Ovary (tissue), 7 donors: ENCODE measurements at regions not wholly inside any gene's neighbourhood (a gene's known extent, or its start where the extent isn't known, plus 50 kb on each side); places are given as distances from the start of the nearest gene placed in this dataset.

Source experiments
- DNase-seq, 5 donors: peaks; one replicate each; pipeline ENCODE4 v3.0.0-alpha.2; 2019 to 2020
- H3K27ac ChIP-seq, 2 donors: fragments of 200-600 bp; one replicate each; pipeline versions ENCODE4 v1.5.1 to v1.8.0; 2019 to 2022
- H3K27me3 ChIP-seq: fragments of 200-600 bp; one replicate; pipeline ENCODE4 v1.8.0; 2022
- H3K36me3 ChIP-seq: fragments of 200-600 bp; sonication (generic); one replicate; pipeline ENCODE4 v1.5.1; 2019
- H3K4me1 ChIP-seq: one replicate; pipeline ENCODE4 v1.8.1; 2013; ENCODE audit warnings: mild to moderate bottlenecking, moderate library complexity; ENCODE audit not compliant: insufficient read depth
- H3K4me3 ChIP-seq: fragments of 200-600 bp; sonication (generic); one replicate; pipeline ENCODE4 v1.5.1; 2017
- H3K9me3 ChIP-seq, 2 donors: fragments of 200-600 bp in 1 of 2; sonication (generic) in 1 of 2; one replicate each; pipeline versions ENCODE4 v1.5.1 to v1.8.1; 2013 to 2019; ENCODE audit warnings: mild to moderate bottlenecking in 1 of 2, moderate library complexity in 1 of 2
- CTCF ChIP-seq, 3 donors: fragments of 450-650 bp in 2 of 3; fragments of 200-600 bp in 1 of 3; IDR thresholded peaks; one replicate each; pipeline versions ENCODE4 v1.5.1 to v1.8.0; 2016 to 2022; ENCODE audit warnings: antibody characterized with exemption in 3 of 3, mild to moderate bottlenecking in 1 of 3
- EP300 ChIP-seq: sonication (generic); formaldehyde crosslinking; IDR thresholded peaks from one replicate; pipeline ENCODE4 v1.6.1; 2017; ENCODE audit warnings: antibody characterized with exemption
- POLR2A ChIP-seq: fragments of 450-650 bp; IDR thresholded peaks from one replicate; pipeline ENCODE4 v1.6.1; 2017; ENCODE audit warnings: antibody characterized with exemption, mild to moderate bottlenecking, moderate library complexity
- WGBS, 3 donors: extraction: QIAGEN DNeasy Blood & Tissue Kit in 1 of 3; methylation state at CpG; one replicate each; pipeline versions ENCODE4 v1.1.5 to v1.1.7; 2013 to 2017; 5-methylcytosine and 5-hydroxymethylcytosine counted together
- intact Hi-C, 4 donors: fragments of 100-400 bp; cut with DNase I; formaldehyde crosslinking; loops; one replicate each; pipeline versions ENCODE4 v1.11.0 to v1.15.1; 2022 to 2023
- donor health status: DM: no; HTN: no; CAD: no; lungs with moderate emphysema.
- donor health status: DM: no; HTN: no; CAD: no.
- donor health status: Bipolar disorder and iron deficiency.
- donor health status: DM: no; HTN: no; CAD: no.
- donor health status: DM: yes; HTN: yes; CAD: no.

- 61 to 77% (median 62%) methylated on average over 4 of the region's 4 CpGs for WGBS, 3 donors
- no peak overlapping the region for H3K27ac ChIP-seq
- H3K36me3 ChIP-seq, result no peaks in the 10 kb centered on the region
- no peaks in the 10 kb centered on the region for H3K4me1 ChIP-seq
- no peaks in the 10 kb centered on the region for H3K27me3 ChIP-seq
- no peaks in the 10 kb centered on the region for H3K9me3 ChIP-seq
- intact Hi-C loops, result no loop called here
- no peak overlapping the region for H3K4me3 ChIP-seq
- TF ChIP-seq POLR2A, result no peak
- TF ChIP-seq CTCF (IDR thresholded peaks at IDR 0.05), result no peak
- TF ChIP-seq EP300, result no peak
- no peak for DNase-seq
These were observed 739.7 kb upstream of the DDX18 start for GRCh38 chr2:117074756-117075155.

GRCh38 chr2:117085256-117085655 is 729.2 kb upstream of the DDX18 start:
- no peak for TF ChIP-seq POLR2A
- no peak for DNase-seq
- H3K9me3 ChIP-seq, result no peaks in the 10 kb centered on the region
- intact Hi-C loops, result no loop called here
- 52 to 65% (median 62%) methylated on average over 3 of the region's 3 CpGs for WGBS, 3 donors
- no peak overlapping the region for H3K4me3 ChIP-seq
- H3K27ac ChIP-seq, result no peak overlapping the region
- no peaks in the 10 kb centered on the region for H3K4me1 ChIP-seq
- no peaks in the 10 kb centered on the region for H3K27me3 ChIP-seq
- H3K36me3 ChIP-seq, result no peaks in the 10 kb centered on the region

GRCh38 chr2:117085737-117086136 is 728.8 kb upstream of the DDX18 start:
- no peak for DNase-seq
- no peaks in the 10 kb centered on the region for H3K4me1 ChIP-seq
- no peaks in the 10 kb centered on the region for H3K27me3 ChIP-seq
- intact Hi-C loops, result no loop called here
- no peaks in the 10 kb centered on the region for H3K36me3 ChIP-seq
- WGBS, 3 donors, result 35 to 53% (median 46%) methylated on average over 1 of the region's 1 CpG
- no peak overlapping the region for H3K4me3 ChIP-seq
- TF ChIP-seq EP300 (no peak), POLR2A (no peak), CTCF (IDR thresholded peaks at IDR 0.05) (no peak)
- H3K27ac ChIP-seq, result no peak overlapping the region
- H3K9me3 ChIP-seq, result no peaks in the 10 kb centered on the region

- intact Hi-C loops, result no loop called here
- 48 to 59% (median 57%) methylated on average over 3 of the region's 3 CpGs for WGBS, 3 donors
These were observed 728.1 kb upstream of the DDX18 start for GRCh38 chr2:117086174-117086942.

More at GRCh38 chr2:117086174-117086942, 728.1 kb upstream of the DDX18 start:
- Histone ChIP-seq H3K27ac (no peak overlapping the region), H3K4me3 (no peak overlapping the region), H3K27me3 (no peaks in the 10 kb centered on the region), H3K4me1 (no peaks in the 10 kb centered on the region), H3K9me3 (no peaks in the 10 kb centered on the region), H3K36me3 (no peaks in the 10 kb centered on the region)
- DNase-seq, result no peak
- TF ChIP-seq POLR2A, result no peak
- TF ChIP-seq CTCF (IDR thresholded peaks at IDR 0.05), result no peak
- TF ChIP-seq EP300, result no peak
